ENCODE measurements at regions not wholly inside any gene's neighbourhood (a gene's known extent, or its start where the extent isn't known, plus 50 kb on each side); places are given as distances from the start of the nearest gene placed in this dataset.

DNA sequence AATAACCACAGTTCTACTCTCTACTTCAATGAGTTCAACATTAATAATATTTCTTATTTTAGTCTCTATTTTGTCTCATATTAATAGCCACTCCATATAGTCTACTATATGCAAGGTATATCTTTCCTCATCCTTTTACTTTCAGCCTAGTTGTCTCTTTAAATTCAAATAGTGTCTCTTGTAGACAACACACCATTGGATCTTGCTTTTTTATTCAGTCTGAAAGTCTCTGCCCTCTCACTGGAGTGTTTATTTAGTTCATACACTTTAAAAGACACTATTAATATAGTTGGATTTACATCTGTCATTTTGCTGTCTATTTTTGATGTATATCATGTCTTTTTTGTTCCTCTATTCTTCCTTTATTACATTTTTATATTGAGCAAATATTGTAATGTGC lies 103.5 kb downstream of the RFPL4B start:
- CTCF ChIA-PET, result no interaction called here
- H3K4me3 ChIP-seq (replicated peaks in 1 of 3; ENCODE audit: insufficient read depth in 1 of 3, low read depth in 1 of 3, low read length in 3 of 3), result no peak overlapping the region
- H3K9me3 ChIP-seq (replicated peaks; ENCODE audit: control insufficient read depth, insufficient read depth, low read length), result no peaks in the 10 kb centered on the region
- no TSS peak for BruUV-seq (replicated peaks)
- dilution Hi-C loops (cut with MboI; ENCODE audit: extremely low pct_ligation_motif_present, low sequenced_read_pairs), result no loop called here
- H3K4me2 ChIP-seq (ENCODE audit: insufficient read depth, low read length), result no peak overlapping the region
- TF ChIP-seq GATA2 (IDR thresholded peaks at IDR 0.05; ENCODE audit: insufficient read depth, insufficient read length, low read depth, low read length) (no peak), CTCF (IDR thresholded peaks at IDR 0.05; ENCODE audit: extremely low read depth in 1 of 2, insufficient read depth in 1 of 2, low read depth in 1 of 2, low read length in 2 of 2) (no peak), POLR2A (IDR thresholded peaks at IDR 0.05; ENCODE audit: low read depth, low read length) (no peak)
- TF ChIP-seq, protein P1, sequence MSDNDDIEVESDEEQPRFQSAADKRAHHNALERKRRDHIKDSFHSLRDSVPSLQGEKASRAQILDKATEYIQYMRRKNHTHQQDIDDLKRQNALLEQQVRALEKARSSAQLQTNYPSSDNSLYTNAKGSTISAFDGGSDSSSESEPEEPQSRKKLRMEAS (IDR thresholded peaks at IDR 0.05; ENCODE audit: insufficient read depth, insufficient read length), result no peak
- no peak overlapping the region for H3K9ac ChIP-seq (replicated peaks; ENCODE audit: extremely low read depth, insufficient read depth, low read length)
- no peak for FAIRE-seq
- intact Hi-C loops (cut with micrococcal nuclease), result no loop called here
- H3K4me1 ChIP-seq (ENCODE audit: control insufficient read depth, extremely low read depth, insufficient read depth, low read length), result no peaks in the 10 kb centered on the region
- H3K27ac ChIP-seq (ENCODE audit: insufficient read depth, low read depth, low read length), result no peak overlapping the region
- no peaks in the 10 kb centered on the region for H4K20me1 ChIP-seq (replicated peaks; ENCODE audit: control insufficient read depth, extremely low read depth, insufficient read depth, low read length)
- POLR2A ChIA-PET, result no interaction called here
- H2AFZ ChIP-seq (ENCODE audit: low read depth, low read length), result no peak overlapping the region
- DNase-seq (ENCODE audit: low read depth, low spot score), result no peak
- H3K79me2 ChIP-seq (ENCODE audit: control insufficient read depth, insufficient read depth, low read length), result no peaks in the 10 kb centered on the region
- H3K9me1 ChIP-seq (replicated peaks; ENCODE audit: control insufficient read depth, extremely low read depth, insufficient read depth, low read length), result no peaks in the 10 kb centered on the region
- no peaks in the 10 kb centered on the region for H3K36me3 ChIP-seq (ENCODE audit: control insufficient read depth in 2 of 2, extremely low read depth in 1 of 2, insufficient read depth in 2 of 2, low read length in 2 of 2)
- H3K27me3 ChIP-seq (ENCODE audit: control insufficient read depth in 2 of 2, insufficient read depth in 2 of 2, low read length in 2 of 2), result no peaks in the 10 kb centered on the region

- Histone ChIP-seq H3K79me2 (ENCODE audit: control insufficient read depth, insufficient read depth, low read length) (no peaks in the 10 kb centered on the region), H3K36me3 (ENCODE audit: control insufficient read depth in 2 of 2, extremely low read depth in 1 of 2, insufficient read depth in 2 of 2, low read length in 2 of 2) (no peaks in the 10 kb centered on the region), H3K4me2 (ENCODE audit: insufficient read depth, low read length) (no peak overlapping the region), H2AFZ (ENCODE audit: low read depth, low read length) (no peak overlapping the region), H3K27me3 (ENCODE audit: control insufficient read depth in 2 of 2, insufficient read depth in 2 of 2, low read length in 2 of 2) (no peaks in the 10 kb centered on the region), H3K27ac (ENCODE audit: insufficient read depth, low read depth, low read length) (no peak overlapping the region), H3K9me1 (replicated peaks; ENCODE audit: control insufficient read depth, extremely low read depth, insufficient read depth, low read length) (no peaks in the 10 kb centered on the region), H3K4me1 (ENCODE audit: control insufficient read depth, extremely low read depth, insufficient read depth, low read length) (peaks cover 7% of the 10 kb centered on the region), H3K9ac (replicated peaks; ENCODE audit: extremely low read depth, insufficient read depth, low read length) (no peak overlapping the region), H3K9me3 (replicated peaks; ENCODE audit: control insufficient read depth, insufficient read depth, low read length) (no peaks in the 10 kb centered on the region), H4K20me1 (replicated peaks; ENCODE audit: control insufficient read depth, extremely low read depth, insufficient read depth, low read length) (no peaks in the 10 kb centered on the region), H3K4me3 (replicated peaks in 1 of 3; ENCODE audit: insufficient read depth in 1 of 3, low read depth in 1 of 3, low read length in 3 of 3) (no peak overlapping the region)
- no peak for TF ChIP-seq EZH2 (IDR thresholded peaks at IDR 0.05; ENCODE audit: borderline replicate concordance, low read depth, low read length, severe bottlenecking)
- TF ChIP-seq POLR2A (IDR thresholded peaks at IDR 0.05; ENCODE audit: low read depth, low read length), result no peak
- no peak for TF ChIP-seq CTCF (IDR thresholded peaks at IDR 0.05; ENCODE audit: extremely low read depth in 1 of 2, insufficient read depth in 1 of 2, low read depth in 1 of 2, low read length in 2 of 2)
- TF ChIP-seq FOS (IDR thresholded peaks at IDR 0.05; ENCODE audit: borderline replicate concordance, insufficient read depth, low read length), result no peak
- TF ChIP-seq MYC (IDR thresholded peaks at IDR 0.05; ENCODE audit: low read depth, low read length), result no peak
- TF ChIP-seq, protein P1 (IDR thresholded peaks at IDR 0.05; ENCODE audit: insufficient read depth, insufficient read length), result no peak
- no peak for TF ChIP-seq JUN (IDR thresholded peaks at IDR 0.05; ENCODE audit: borderline replicate concordance, insufficient read depth, insufficient read length, low read depth)
- no peak for TF ChIP-seq POLR2AphosphoS5 (IDR thresholded peaks at IDR 0.05; ENCODE audit: insufficient read depth, low read depth, low read length)
- no peak for TF ChIP-seq GATA2 (IDR thresholded peaks at IDR 0.05; ENCODE audit: insufficient read depth, insufficient read length, low read depth, low read length)
- BruUV-seq (replicated peaks), result no TSS peak
- ChIA-PET POLR2A (no interaction called here), CTCF (no interaction called here)
- no peak for DNase-seq (ENCODE audit: low read depth, low spot score)
- intact Hi-C loops (cut with micrococcal nuclease), result no loop called here
- FAIRE-seq, result no peak
- dilution Hi-C loops (cut with MboI; ENCODE audit: extremely low pct_ligation_motif_present, low sequenced_read_pairs), result no loop called here
Observed at GRCh38 chr6:112457886-112458285, 110.8 kb downstream of the RFPL4B start.

Data from endothelial cell of umbilical vein (primary cell).